ENCODE measurements at regions not wholly inside any gene's neighbourhood (a gene's known extent, or its start where the extent isn't known, plus 50 kb on each side); places are given as distances from the start of the nearest gene placed in this dataset.

DNA sequence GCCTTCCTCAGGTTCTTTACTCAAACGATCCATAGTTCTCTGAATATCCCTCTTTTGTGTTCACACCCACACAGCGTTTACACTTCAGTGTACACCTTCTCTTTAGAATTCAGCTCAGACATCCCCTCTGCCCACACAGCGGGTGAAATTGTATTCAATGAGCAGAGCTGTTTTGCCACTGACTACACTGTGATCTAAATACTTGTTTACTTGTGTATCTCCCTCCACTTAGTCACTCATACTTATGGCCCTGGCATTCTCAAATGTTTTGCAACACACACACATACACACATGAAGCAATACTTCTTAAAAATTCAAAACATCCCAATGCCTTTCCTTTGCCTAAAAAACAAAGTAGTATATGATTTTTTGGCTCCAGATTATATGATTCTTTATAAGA lies 297.1 kb downstream of the TMX3 start:
- Histone ChIP-seq H3K36me3 (ENCODE audit: low read depth) (no peaks in the 10 kb centered on the region), H3K79me2 (ENCODE audit: low read depth) (no peaks in the 10 kb centered on the region), H3K4me3 (no peak overlapping the region), H3K4me2 (no peak overlapping the region), H4K20me1 (ENCODE audit: insufficient read depth) (no peaks in the 10 kb centered on the region), H3K27me3 (ENCODE audit: insufficient read depth, low read depth) (no peaks in the 10 kb centered on the region), H3K27ac (no peak overlapping the region), H2AFZ (peak overlapping the region; percentile 40; the same call in 1 of the 2 replicates), H3K9me2 (ENCODE audit: insufficient read depth) (no peaks in the 10 kb centered on the region), H3K9me3 (ENCODE audit: insufficient read depth, low read depth) (no peaks in the 10 kb centered on the region), H3K4me1 (replicated peaks; ENCODE audit: insufficient read depth) (no peaks in the 10 kb centered on the region), H3F3A (ENCODE audit: insufficient read depth, low read depth) (no peaks in the 10 kb centered on the region)
- intact Hi-C loops (cut with micrococcal nuclease; ENCODE audit: unreplicated experiment): no loop called here
- TF ChIP-seq, protein P1, sequence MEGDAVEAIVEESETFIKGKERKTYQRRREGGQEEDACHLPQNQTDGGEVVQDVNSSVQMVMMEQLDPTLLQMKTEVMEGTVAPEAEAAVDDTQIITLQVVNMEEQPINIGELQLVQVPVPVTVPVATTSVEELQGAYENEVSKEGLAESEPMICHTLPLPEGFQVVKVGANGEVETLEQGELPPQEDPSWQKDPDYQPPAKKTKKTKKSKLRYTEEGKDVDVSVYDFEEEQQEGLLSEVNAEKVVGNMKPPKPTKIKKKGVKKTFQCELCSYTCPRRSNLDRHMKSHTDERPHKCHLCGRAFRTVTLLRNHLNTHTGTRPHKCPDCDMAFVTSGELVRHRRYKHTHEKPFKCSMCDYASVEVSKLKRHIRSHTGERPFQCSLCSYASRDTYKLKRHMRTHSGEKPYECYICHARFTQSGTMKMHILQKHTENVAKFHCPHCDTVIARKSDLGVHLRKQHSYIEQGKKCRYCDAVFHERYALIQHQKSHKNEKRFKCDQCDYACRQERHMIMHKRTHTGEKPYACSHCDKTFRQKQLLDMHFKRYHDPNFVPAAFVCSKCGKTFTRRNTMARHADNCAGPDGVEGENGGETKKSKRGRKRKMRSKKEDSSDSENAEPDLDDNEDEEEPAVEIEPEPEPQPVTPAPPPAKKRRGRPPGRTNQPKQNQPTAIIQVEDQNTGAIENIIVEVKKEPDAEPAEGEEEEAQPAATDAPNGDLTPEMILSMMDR (conservative IDR thresholded peaks at IDR 0.05): no peak
- no peak for TF ChIP-seq EZH2 (IDR thresholded peaks at IDR 0.05; ENCODE audit: low read depth)
- ChIA-PET POLR2A (ENCODE audit: unreplicated experiment) (no interaction called here), CTCF (no interaction called here)
- no peak for DNase-seq
- no TSS peak for BruUV-seq (replicated peaks)

DNA sequence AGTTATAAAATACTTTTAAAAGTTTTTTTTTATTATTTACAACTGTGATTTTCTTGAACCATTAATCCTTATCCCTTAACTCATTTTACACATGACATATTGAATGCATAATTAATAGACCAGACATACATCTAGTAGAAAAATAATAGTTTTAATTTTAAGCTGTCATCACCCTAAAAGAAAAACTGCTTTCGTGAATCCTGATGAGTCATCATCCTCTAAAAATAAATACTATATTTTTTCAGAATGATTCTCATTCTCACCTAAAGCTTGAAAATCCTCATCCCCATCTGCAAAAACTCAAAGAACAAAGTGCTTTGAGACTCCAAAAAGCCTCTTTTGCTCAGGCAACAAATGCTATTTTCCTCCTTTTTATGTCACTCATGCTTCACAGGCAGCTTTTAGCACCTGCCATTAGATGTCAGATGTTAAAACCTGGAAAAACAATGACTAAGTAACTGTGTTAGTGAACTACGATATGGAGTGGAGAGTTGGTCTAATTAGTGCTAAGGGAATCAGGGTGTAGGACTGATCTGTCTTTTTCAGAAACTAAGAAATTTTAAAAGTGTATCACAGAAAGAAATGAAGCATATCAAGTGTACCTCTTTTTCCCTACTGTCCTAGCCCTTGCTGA lies 297.6 kb downstream of the TMX3 start:
- Histone ChIP-seq H2AFZ (peak overlapping the region; percentile 40; the same call in 1 of the 2 replicates), H3K4me2 (no peak overlapping the region)
- POLR2A ChIA-PET (ENCODE audit: unreplicated experiment): interaction anchor here (0.7 kb wide), 1 partner anchor 22 kb away, joined by 10 read pairs; no protein-coding TSS in a partner anchor

DNA sequence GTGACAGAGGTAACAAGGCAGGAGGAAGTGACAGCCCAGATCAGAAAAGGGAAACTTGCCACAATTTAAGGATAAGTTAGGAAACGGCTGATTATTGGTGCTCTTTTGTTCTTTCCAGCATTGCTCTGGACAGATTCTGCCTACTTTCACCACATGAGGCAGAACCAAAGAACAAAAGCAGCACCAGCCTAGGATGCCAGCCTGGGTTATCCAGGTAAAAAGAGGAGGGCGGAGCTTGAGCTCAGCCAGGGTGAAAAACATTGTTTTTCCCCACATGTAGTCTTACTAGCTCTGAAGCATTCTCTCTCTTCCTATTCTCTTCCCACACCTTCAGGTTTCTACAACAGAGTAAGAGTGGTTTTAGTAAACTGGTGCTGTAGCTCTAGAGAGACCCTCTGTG lies 300.5 kb downstream of the TMX3 start:
- POLR2A ChIA-PET (ENCODE audit: unreplicated experiment): no interaction called here
- Histone ChIP-seq H3K27ac (no peak overlapping the region), H3K4me2 (no peak overlapping the region), H2AFZ (no peak overlapping the region), H3K9me2 (ENCODE audit: insufficient read depth) (no peaks in the 10 kb centered on the region), H3K79me2 (ENCODE audit: low read depth) (no peaks in the 10 kb centered on the region), H3K4me3 (no peak overlapping the region), H3K4me1 (replicated peaks; ENCODE audit: insufficient read depth) (no peaks in the 10 kb centered on the region), H3K9me3 (ENCODE audit: insufficient read depth, low read depth) (no peaks in the 10 kb centered on the region), H3F3A (ENCODE audit: insufficient read depth, low read depth) (no peaks in the 10 kb centered on the region), H3K27me3 (ENCODE audit: insufficient read depth, low read depth) (no peaks in the 10 kb centered on the region), H3K36me3 (ENCODE audit: low read depth) (no peaks in the 10 kb centered on the region), H4K20me1 (ENCODE audit: insufficient read depth) (no peaks in the 10 kb centered on the region; the same call in 1 of the 2 replicates)
- TF ChIP-seq, protein P1 (conservative IDR thresholded peaks at IDR 0.05): no peak
- no peak for TF ChIP-seq EZH2 (IDR thresholded peaks at IDR 0.05; ENCODE audit: low read depth)
- no TSS peak for BruUV-seq (replicated peaks)
- intact Hi-C loops (cut with micrococcal nuclease; ENCODE audit: unreplicated experiment): no loop called here
- CTCF ChIA-PET: no interaction called here
- no peak for DNase-seq

More for the DNA sequence above, 297.6 kb downstream of the TMX3 start:
- BruUV-seq (replicated peaks): no TSS peak
- no peaks in the 10 kb centered on the region for H3K4me1 ChIP-seq (replicated peaks; ENCODE audit: insufficient read depth)
- no peaks in the 10 kb centered on the region for H3K9me3 ChIP-seq (ENCODE audit: insufficient read depth, low read depth)
- no peak overlapping the region for H3K4me3 ChIP-seq
- H3K27ac ChIP-seq: no peak overlapping the region
- H3K79me2 ChIP-seq (ENCODE audit: low read depth): no peaks in the 10 kb centered on the region
- H3K9me2 ChIP-seq (ENCODE audit: insufficient read depth): no peaks in the 10 kb centered on the region
- TF ChIP-seq, protein P1 (conservative IDR thresholded peaks at IDR 0.05): no peak
- TF ChIP-seq EZH2 (IDR thresholded peaks at IDR 0.05; ENCODE audit: low read depth): no peak
- H4K20me1 ChIP-seq (ENCODE audit: insufficient read depth): no peaks in the 10 kb centered on the region
- intact Hi-C loops (cut with micrococcal nuclease; ENCODE audit: unreplicated experiment): no loop called here
- H3F3A ChIP-seq (ENCODE audit: insufficient read depth, low read depth): no peaks in the 10 kb centered on the region
- no peak for DNase-seq
- CTCF ChIA-PET: no interaction called here
- H3K36me3 ChIP-seq (ENCODE audit: low read depth): no peaks in the 10 kb centered on the region
- no peaks in the 10 kb centered on the region for H3K27me3 ChIP-seq (ENCODE audit: insufficient read depth, low read depth)
